ENCODE measurements at regions not wholly inside any gene's neighbourhood (a gene's known extent, or its start where the extent isn't known, plus 50 kb on each side); places are given as distances from the start of the nearest gene placed in this dataset.

DNA sequence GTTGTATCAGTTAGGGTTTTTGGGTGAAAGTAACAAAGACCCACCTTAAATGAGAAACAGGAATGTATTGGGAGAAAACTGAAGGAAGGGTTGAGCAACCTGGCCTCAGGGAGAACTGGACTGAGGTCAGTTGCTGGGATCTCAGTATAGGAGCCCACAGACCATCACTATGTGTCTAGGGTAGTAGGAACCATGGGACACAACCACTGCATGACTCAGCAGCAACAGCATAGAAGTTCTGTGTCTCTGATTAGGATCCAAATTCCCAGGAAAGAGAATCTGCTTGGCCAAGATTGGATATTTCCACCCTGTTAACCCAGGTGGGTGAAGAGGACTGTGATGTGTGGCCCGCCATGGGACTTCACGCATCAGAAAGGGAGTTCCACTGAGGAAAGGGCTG is 102.2 kb upstream of the RAB3GAP2 start:
- peaks cover 12% of the 10 kb centered on the region for H3K4me1 Mint-ChIP-seq (ENCODE audit: unreplicated experiment)
- H3K36me3 Mint-ChIP-seq (ENCODE audit: low read depth, unreplicated experiment) = no peaks in the 10 kb centered on the region
- H3K27me3 Mint-ChIP-seq (ENCODE audit: unreplicated experiment) = peaks cover 1% of the 10 kb centered on the region
- DNase-seq (ENCODE audit: low spot score) = no peak
- no peak overlapping the region for H3K4me3 Mint-ChIP-seq (ENCODE audit: unreplicated experiment)
- TF ChIP-seq, protein P1, sequence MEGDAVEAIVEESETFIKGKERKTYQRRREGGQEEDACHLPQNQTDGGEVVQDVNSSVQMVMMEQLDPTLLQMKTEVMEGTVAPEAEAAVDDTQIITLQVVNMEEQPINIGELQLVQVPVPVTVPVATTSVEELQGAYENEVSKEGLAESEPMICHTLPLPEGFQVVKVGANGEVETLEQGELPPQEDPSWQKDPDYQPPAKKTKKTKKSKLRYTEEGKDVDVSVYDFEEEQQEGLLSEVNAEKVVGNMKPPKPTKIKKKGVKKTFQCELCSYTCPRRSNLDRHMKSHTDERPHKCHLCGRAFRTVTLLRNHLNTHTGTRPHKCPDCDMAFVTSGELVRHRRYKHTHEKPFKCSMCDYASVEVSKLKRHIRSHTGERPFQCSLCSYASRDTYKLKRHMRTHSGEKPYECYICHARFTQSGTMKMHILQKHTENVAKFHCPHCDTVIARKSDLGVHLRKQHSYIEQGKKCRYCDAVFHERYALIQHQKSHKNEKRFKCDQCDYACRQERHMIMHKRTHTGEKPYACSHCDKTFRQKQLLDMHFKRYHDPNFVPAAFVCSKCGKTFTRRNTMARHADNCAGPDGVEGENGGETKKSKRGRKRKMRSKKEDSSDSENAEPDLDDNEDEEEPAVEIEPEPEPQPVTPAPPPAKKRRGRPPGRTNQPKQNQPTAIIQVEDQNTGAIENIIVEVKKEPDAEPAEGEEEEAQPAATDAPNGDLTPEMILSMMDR (IDR thresholded peaks at IDR 0.05; ENCODE audit: unreplicated experiment) = no peak
- no peak overlapping the region for H3K27ac Mint-ChIP-seq (ENCODE audit: unreplicated experiment)
- H3K9me3 Mint-ChIP-seq (ENCODE audit: unreplicated experiment) = no peaks in the 10 kb centered on the region

DNA sequence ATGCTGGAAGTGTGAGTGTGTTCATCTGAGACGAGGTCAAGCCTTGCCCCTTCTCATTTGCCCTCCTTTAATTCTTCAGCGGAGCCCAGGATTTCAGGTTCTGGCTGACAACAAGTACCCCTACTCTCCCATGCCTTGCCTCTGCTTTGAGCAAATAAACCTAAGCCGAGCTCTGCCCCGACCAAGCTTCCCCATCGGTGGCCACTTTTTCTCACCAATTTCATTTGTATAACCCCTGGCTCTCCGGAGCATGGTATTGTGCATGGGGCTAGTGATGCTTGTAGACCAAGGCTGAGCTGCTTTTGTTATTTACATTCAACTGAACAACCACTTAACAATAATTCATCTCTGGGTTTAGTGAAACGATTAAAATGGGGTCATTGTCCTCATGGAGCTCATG is 100.2 kb upstream of the RAB3GAP2 start:
- Mint-ChIP-seq H3K4me3 (ENCODE audit: unreplicated experiment) (no peak overlapping the region), H3K27ac (ENCODE audit: unreplicated experiment) (no peak overlapping the region), H3K9me3 (ENCODE audit: unreplicated experiment) (no peaks in the 10 kb centered on the region), H3K27me3 (ENCODE audit: unreplicated experiment) (peaks cover 5% of the 10 kb centered on the region), H3K4me1 (ENCODE audit: unreplicated experiment) (peaks cover 26% of the 10 kb centered on the region), H3K36me3 (ENCODE audit: low read depth, unreplicated experiment) (no peaks in the 10 kb centered on the region)
- TF ChIP-seq, protein P1 (IDR thresholded peaks at IDR 0.05; ENCODE audit: unreplicated experiment) = no peak
- DNase-seq (ENCODE audit: low spot score) = no peak

GRCh38 chr1:220371324-220371723 is 99.1 kb upstream of the RAB3GAP2 start:
- DNase-seq (ENCODE audit: low spot score) = peak; percentile 19
- Mint-ChIP-seq H3K36me3 (ENCODE audit: low read depth, unreplicated experiment) (no peaks in the 10 kb centered on the region), H3K27ac (ENCODE audit: unreplicated experiment) (no peak overlapping the region), H3K9me3 (ENCODE audit: unreplicated experiment) (no peaks in the 10 kb centered on the region), H3K4me1 (ENCODE audit: unreplicated experiment) (peaks cover 26% of the 10 kb centered on the region), H3K4me3 (ENCODE audit: unreplicated experiment) (no peak overlapping the region), H3K27me3 (ENCODE audit: unreplicated experiment) (peaks cover 4% of the 10 kb centered on the region)
- TF ChIP-seq, protein P1 (IDR thresholded peaks at IDR 0.05; ENCODE audit: unreplicated experiment) = no peak

- H3K36me3 Mint-ChIP-seq (ENCODE audit: low read depth, unreplicated experiment) = no peaks in the 10 kb centered on the region
- no peaks in the 10 kb centered on the region for H3K9me3 Mint-ChIP-seq (ENCODE audit: unreplicated experiment)
- no peak overlapping the region for H3K27ac Mint-ChIP-seq (ENCODE audit: unreplicated experiment)
- no peak for DNase-seq (ENCODE audit: low spot score)
- H3K4me1 Mint-ChIP-seq (ENCODE audit: unreplicated experiment) = peaks cover 26% of the 10 kb centered on the region
- peaks cover 7% of the 10 kb centered on the region for H3K27me3 Mint-ChIP-seq (ENCODE audit: unreplicated experiment)
- TF ChIP-seq, protein P1 (IDR thresholded peaks at IDR 0.05; ENCODE audit: unreplicated experiment) = no peak
- no peak overlapping the region for H3K4me3 Mint-ChIP-seq (ENCODE audit: unreplicated experiment)
These were observed 97.9 kb upstream of the RAB3GAP2 start for GRCh38 chr1:220370041-220370700.

DNA sequence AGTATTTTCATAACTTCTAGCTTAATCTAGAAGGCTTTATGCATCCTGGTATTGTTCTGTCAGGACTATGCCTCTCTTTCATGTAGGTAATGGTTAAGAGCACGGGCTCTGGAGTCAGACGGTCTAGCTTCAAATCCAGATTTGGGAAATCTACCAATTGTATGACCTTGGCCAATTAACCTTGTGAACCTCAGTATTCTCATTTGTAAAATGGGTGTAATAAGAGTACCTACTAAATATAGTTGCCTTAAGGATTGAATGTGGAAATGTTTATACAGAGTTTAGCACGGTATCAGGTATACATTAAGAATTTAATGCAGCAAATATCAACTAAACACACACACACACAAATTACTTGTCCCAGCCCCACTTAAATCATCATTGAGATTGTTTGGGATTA is 97.3 kb upstream of the RAB3GAP2 start:
- TF ChIP-seq, protein P1 (IDR thresholded peaks at IDR 0.05; ENCODE audit: unreplicated experiment) = no peak
- peaks cover 9% of the 10 kb centered on the region for H3K27me3 Mint-ChIP-seq (ENCODE audit: unreplicated experiment)
- DNase-seq (ENCODE audit: low spot score) = no peak

More for the DNA sequence above, 97.3 kb upstream of the RAB3GAP2 start:
- no peaks in the 10 kb centered on the region for H3K9me3 Mint-ChIP-seq (ENCODE audit: unreplicated experiment)
- peaks cover 2% of the 10 kb centered on the region for H3K36me3 Mint-ChIP-seq (ENCODE audit: low read depth, unreplicated experiment)
- no peak overlapping the region for H3K4me3 Mint-ChIP-seq (ENCODE audit: unreplicated experiment)
- peaks cover 31% of the 10 kb centered on the region for H3K4me1 Mint-ChIP-seq (ENCODE audit: unreplicated experiment)
- H3K27ac Mint-ChIP-seq (ENCODE audit: unreplicated experiment) = no peak overlapping the region
